Panc1 (cell line): ENCODE measurements at regions not wholly inside any gene's neighbourhood (a gene's known extent, or its start where the extent isn't known, plus 50 kb on each side); places are given as distances from the start of the nearest gene placed in this dataset.

ENCODE experiments used
- ATAC-seq: fragments of 200-7000 bp; cut with Tn5 transposase; 2 replicates; pipeline ENCODE4 v1.9.1; 2020; ENCODE audit warnings: mild to moderate bottlenecking, moderate library complexity
- BruUV-seq: library from RNA; stranded (reverse); fragments of 400-500 nt; replicated peaks from 2 replicates; lab custom pipeline; 2021; lab: Mats Ljungman, UMichigan
- CTCF ChIA-PET: fragments of 300-600 bp; sonication (Branson Sonifier 250); formaldehyde crosslinking; loops from one replicate; lab custom pipeline; 2022; ENCODE audit warnings: antibody characterized with exemption; lab: Charles Lee
- POLR2A ChIA-PET: fragments of 300-600 bp; sonication (Branson Sonifier 250); formaldehyde crosslinking; loops from one replicate; lab custom pipeline; 2022; ENCODE audit warnings: antibody characterized with exemption; lab: Charles Lee
- DNase-seq: peaks from one replicate; pipeline ENCODE4 v3.0.0-alpha.2; 2010; ENCODE audit warnings: low read depth, low spot score
- H3K27ac ChIP-seq: 2 replicates; pipeline ENCODE4 v1.5.1; 2011; ENCODE audit warnings: mild to moderate bottlenecking, low read length, inconsistent platforms
- H3K27me3 ChIP-seq: fragments of 200-500 bp; sonication (Bioruptor generic); 2 replicates; pipeline ENCODE4 v1.6.0; 2014; ENCODE audit warnings: low read length, inconsistent platforms; ENCODE audit not compliant: control insufficient read depth, insufficient read depth
- H3K36me3 ChIP-seq: fragments of 200-500 bp; sonication (Bioruptor generic); 2 replicates; pipeline ENCODE4 v1.5.1; 2014; ENCODE audit warnings: inconsistent platforms, mild to moderate bottlenecking, low read length, moderate library complexity; ENCODE audit not compliant: control insufficient read depth, insufficient read depth
- H3K4me1 ChIP-seq: 2 replicates; pipeline ENCODE4 v1.5.1; 2011; ENCODE audit warnings: inconsistent platforms, mild to moderate bottlenecking, low read length, moderate library complexity; ENCODE audit not compliant: control insufficient read depth, insufficient read depth
- H3K4me3 ChIP-seq, 2 experiments: 2 replicates each; pipeline ENCODE4 v1.5.1; 2011 to 2012; ENCODE audit warnings: low read depth in 2 of 2, low read length in 2 of 2, mild to moderate bottlenecking in 2 of 2, inconsistent platforms in 1 of 2, moderate library complexity in 1 of 2
- H3K9me3 ChIP-seq: fragments of 200-500 bp; sonication (Bioruptor generic); 2 replicates; pipeline ENCODE4 v1.5.1; 2014; ENCODE audit warnings: low read depth, mild to moderate bottlenecking, inconsistent platforms, low read length, moderate library complexity; ENCODE audit not compliant: control insufficient read depth, insufficient read depth
- POLR2AphosphoS5 ChIP-seq: IDR thresholded peaks from 2 replicates; pipeline ENCODE4 v1.6.1; 2012; ENCODE audit warnings: mild to moderate bottlenecking, low read depth, low read length, moderate library complexity
- SIN3A ChIP-seq: IDR thresholded peaks from 2 replicates; pipeline ENCODE4 v1.6.1; 2012; ENCODE audit warnings: low read depth, mild to moderate bottlenecking, low read length, moderate library complexity, borderline replicate concordance; ENCODE audit not compliant: insufficient read depth
- TCF7L2 ChIP-seq: IDR thresholded peaks from 2 replicates; pipeline ENCODE4 v1.6.1; 2011; ENCODE audit warnings: mild to moderate bottlenecking, low read depth, low read length, inconsistent platforms
- in situ Hi-C: cut with HindIII; loops from 2 replicates; pipeline ENCODE4 v1.10.0; 2016; ENCODE audit warnings: low sequenced_read_pairs, low pct_unique_long_range_greater_than_20kb
- intact Hi-C: fragments of 100-400 bp; cut with micrococcal nuclease; formaldehyde crosslinking; loops from one replicate; pipeline ENCODE4 v1.10.0; 2022; ENCODE audit not compliant: unreplicated experiment
- TF ChIP-seq, protein P1 (sequence below): fragments of 450-650 bp; IDR thresholded peaks from 2 replicates; pipeline ENCODE4 v1.5.1; 2017; ENCODE audit warnings: mild to moderate bottlenecking
- TF ChIP-seq, protein P2 (sequence below), 2 experiments: IDR thresholded peaks; 2 replicates each; pipeline ENCODE4 v1.6.1; 2011 to 2012; ENCODE audit warnings: low read depth in 2 of 2, control low read depth in 1 of 2, low read length in 1 of 2, mild to moderate bottlenecking in 1 of 2, moderate library complexity in 1 of 2; ENCODE audit not compliant: insufficient read depth in 1 of 2

DNA sequence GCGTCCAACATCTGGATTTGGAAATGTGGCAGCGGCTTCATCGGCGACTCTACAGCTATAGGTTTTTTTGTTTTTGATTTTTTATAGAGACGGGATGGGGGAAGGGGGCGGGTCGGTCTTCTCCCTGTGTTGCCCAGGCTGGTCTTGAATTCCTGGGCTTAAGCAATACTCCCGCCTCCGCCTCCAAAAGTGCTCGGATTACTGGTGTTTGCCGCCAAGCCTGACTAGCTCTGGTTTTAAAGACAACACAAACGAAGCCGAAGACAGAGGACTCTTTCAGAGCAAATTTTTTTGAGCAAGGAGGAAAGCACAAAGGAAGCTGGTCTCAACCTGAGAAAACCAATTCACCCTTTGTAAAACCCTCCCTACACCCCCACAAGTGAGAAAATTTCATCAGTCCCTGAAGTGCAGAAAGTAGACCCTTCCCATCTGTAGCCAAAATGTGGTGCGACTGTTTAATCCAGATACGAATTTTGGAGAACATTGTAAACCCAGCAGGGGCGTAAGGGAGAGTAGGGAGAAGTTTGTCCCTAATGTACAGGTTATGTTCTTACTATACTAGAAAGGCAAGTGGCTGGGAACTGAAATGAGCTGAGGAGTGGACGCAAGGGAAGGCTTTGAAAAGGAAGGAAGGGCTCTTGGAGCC lies 185.9 kb downstream of the TRIM27 start:
- Histone ChIP-seq H3K4me3 (peak overlapping the region; percentile 32 to 63), H3K27ac (no peak overlapping the region; the same call in 1 of the 2 replicates), H3K4me1 (peaks cover 13% of the 10 kb centered on the region), H3K27me3 (0 out of 2 replicates have a peak, but pooled peaks cover 2% of the 10 kb centered on the region), H3K9me3 (no peaks in the 10 kb centered on the region), H3K36me3 (no peaks in the 10 kb centered on the region)
- in situ Hi-C loops (no loop called here), intact Hi-C loops (no loop called here)
- TF ChIP-seq POLR2AphosphoS5, result no peak
- no peak for TF ChIP-seq TCF7L2
- TF ChIP-seq, protein P1, sequence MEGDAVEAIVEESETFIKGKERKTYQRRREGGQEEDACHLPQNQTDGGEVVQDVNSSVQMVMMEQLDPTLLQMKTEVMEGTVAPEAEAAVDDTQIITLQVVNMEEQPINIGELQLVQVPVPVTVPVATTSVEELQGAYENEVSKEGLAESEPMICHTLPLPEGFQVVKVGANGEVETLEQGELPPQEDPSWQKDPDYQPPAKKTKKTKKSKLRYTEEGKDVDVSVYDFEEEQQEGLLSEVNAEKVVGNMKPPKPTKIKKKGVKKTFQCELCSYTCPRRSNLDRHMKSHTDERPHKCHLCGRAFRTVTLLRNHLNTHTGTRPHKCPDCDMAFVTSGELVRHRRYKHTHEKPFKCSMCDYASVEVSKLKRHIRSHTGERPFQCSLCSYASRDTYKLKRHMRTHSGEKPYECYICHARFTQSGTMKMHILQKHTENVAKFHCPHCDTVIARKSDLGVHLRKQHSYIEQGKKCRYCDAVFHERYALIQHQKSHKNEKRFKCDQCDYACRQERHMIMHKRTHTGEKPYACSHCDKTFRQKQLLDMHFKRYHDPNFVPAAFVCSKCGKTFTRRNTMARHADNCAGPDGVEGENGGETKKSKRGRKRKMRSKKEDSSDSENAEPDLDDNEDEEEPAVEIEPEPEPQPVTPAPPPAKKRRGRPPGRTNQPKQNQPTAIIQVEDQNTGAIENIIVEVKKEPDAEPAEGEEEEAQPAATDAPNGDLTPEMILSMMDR, result no peak
- no peak for TF ChIP-seq SIN3A
- TF ChIP-seq, protein P2, sequence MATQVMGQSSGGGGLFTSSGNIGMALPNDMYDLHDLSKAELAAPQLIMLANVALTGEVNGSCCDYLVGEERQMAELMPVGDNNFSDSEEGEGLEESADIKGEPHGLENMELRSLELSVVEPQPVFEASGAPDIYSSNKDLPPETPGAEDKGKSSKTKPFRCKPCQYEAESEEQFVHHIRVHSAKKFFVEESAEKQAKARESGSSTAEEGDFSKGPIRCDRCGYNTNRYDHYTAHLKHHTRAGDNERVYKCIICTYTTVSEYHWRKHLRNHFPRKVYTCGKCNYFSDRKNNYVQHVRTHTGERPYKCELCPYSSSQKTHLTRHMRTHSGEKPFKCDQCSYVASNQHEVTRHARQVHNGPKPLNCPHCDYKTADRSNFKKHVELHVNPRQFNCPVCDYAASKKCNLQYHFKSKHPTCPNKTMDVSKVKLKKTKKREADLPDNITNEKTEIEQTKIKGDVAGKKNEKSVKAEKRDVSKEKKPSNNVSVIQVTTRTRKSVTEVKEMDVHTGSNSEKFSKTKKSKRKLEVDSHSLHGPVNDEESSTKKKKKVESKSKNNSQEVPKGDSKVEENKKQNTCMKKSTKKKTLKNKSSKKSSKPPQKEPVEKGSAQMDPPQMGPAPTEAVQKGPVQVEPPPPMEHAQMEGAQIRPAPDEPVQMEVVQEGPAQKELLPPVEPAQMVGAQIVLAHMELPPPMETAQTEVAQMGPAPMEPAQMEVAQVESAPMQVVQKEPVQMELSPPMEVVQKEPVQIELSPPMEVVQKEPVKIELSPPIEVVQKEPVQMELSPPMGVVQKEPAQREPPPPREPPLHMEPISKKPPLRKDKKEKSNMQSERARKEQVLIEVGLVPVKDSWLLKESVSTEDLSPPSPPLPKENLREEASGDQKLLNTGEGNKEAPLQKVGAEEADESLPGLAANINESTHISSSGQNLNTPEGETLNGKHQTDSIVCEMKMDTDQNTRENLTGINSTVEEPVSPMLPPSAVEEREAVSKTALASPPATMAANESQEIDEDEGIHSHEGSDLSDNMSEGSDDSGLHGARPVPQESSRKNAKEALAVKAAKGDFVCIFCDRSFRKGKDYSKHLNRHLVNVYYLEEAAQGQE (IDR thresholded peaks at IDR 0.05; ENCODE audit: insufficient read depth in 1 of 2, low read depth in 2 of 2, low read length in 1 of 2), result no peak
- ATAC-seq (peak; percentile 27), DNase-seq (no peak)
- no TSS peak for BruUV-seq
- CTCF ChIA-PET, result interaction anchor here (0.5 to 0.6 kb wide), 2 partner anchors 14 to 315 kb away, joined by 5 to 7 read pairs; no protein-coding TSS in a partner anchor
- POLR2A ChIA-PET, result interaction anchor here (0.5 kb wide), 1 partner anchor 13 kb away, joined by 5 read pairs; no protein-coding TSS in a partner anchor

DNA sequence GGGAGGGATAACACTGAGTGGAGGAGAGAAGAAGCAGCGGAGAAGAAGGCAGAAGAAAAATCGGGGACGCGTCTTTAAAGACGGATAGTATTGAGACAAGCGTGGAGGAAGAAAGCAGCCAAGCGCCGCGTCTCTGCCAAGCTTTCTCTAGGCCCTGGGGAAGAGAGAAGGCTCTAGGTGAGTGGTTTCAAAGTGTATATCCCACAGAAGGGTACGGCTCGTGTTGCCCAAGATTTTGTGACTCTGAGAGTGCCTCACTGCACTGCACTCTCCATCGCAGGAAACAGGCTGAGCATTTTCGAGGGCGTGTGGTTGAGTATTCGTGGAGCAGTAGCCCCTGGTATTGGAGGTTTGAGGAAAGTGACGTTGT lies 185.4 kb downstream of the TRIM27 start:
- H3K4me1 ChIP-seq, result peaks cover 13% of the 10 kb centered on the region
- peak overlapping the region; percentile 32 to 63 for H3K4me3 ChIP-seq
- peak; percentile 33 for ATAC-seq
- no peaks in the 10 kb centered on the region for H3K36me3 ChIP-seq
- no peak overlapping the region; the same call in 1 of the 2 replicates for H3K27ac ChIP-seq
- no peaks in the 10 kb centered on the region for H3K9me3 ChIP-seq
- intact Hi-C loops, result no loop called here
- no peak for DNase-seq
- in situ Hi-C loops, result no loop called here
- BruUV-seq, result no TSS peak
- TF ChIP-seq SIN3A (no peak), POLR2AphosphoS5 (no peak), TCF7L2 (no peak)
- TF ChIP-seq, protein P1, result no peak
- TF ChIP-seq, protein P2 (IDR thresholded peaks at IDR 0.05; ENCODE audit: insufficient read depth in 1 of 2, low read depth in 2 of 2, low read length in 1 of 2), result no peak
- ChIA-PET CTCF (interaction anchor here (0.5 kb wide), 1 partner anchor 14 kb away, joined by 7 read pairs; no protein-coding TSS in a partner anchor), POLR2A (no interaction called here)
- 0 out of 2 replicates have a peak, but pooled peaks cover under 1% of the 10 kb centered on the region for H3K27me3 ChIP-seq
